ENCODE measurements at regions not wholly inside any gene's neighbourhood (a gene's known extent, or its start where the extent isn't known, plus 50 kb on each side); places are given as distances from the start of the nearest gene placed in this dataset.

DNA sequence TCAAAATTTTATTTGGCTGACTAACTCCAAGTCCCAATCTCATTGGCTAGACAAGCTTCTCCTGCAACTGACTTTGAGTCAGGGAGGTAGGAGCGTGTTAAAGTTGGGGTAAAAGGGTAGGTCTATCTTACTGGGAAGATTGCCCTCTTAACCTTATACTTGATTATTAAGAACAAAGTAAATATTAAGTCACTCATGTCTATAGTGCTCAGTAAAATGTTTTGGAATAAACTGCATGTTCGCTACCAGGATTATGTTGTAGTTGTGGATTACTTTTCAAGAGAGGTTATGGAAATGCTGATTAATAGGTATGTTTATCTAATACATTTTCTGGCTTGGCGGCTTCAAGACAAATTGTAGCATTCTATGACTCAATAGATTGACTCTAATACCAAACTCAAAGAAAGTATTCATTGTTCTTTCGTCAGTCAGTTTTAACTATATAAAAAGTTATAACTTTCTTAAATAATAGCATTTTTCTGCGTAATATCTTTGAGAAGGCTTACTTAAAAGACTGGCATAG is 539.1 kb downstream of the PSAT1 start (continued):
- TF ChIP-seq RAD21 (IDR thresholded peaks at IDR 0.05 in 1 of 2, conservative IDR thresholded peaks at IDR 0.05 in 1 of 2; ENCODE audit: low read depth in 2 of 2, low read length in 2 of 2) = no peak
- TF ChIP-seq GTF2F1 (IDR thresholded peaks at IDR 0.05; ENCODE audit: borderline replicate concordance, low read depth, low read length) = no peak
- TF ChIP-seq CREB1 (IDR thresholded peaks at IDR 0.05) = no peak
- no peak for TF ChIP-seq KDM1A (IDR thresholded peaks at IDR 0.05; ENCODE audit: borderline replicate concordance, low read length)
- TF ChIP-seq EGR1 (IDR thresholded peaks at IDR 0.05; ENCODE audit: borderline replicate concordance, low read depth, low read length) = no peak
- TF ChIP-seq SP4 (IDR thresholded peaks at IDR 0.05; ENCODE audit: low read length) = no peak
